ENCODE measurements at regions not wholly inside any gene's neighbourhood (a gene's known extent, or its start where the extent isn't known, plus 50 kb on each side); places are given as distances from the start of the nearest gene placed in this dataset.

- H3K79me2 ChIP-seq = no peaks in the 10 kb centered on the region
- no peak overlapping the region for H3K9ac ChIP-seq
- H3K4me3 ChIP-seq (ENCODE audit: low read depth, low read length) = no peak overlapping the region
- TF ChIP-seq CTCF (IDR thresholded peaks at IDR 0.05) = no peak
- H2AFZ ChIP-seq = no peak overlapping the region
- H3K9me3 ChIP-seq (ENCODE audit: control insufficient read depth, low read length) = no peaks in the 10 kb centered on the region
- H3K27me3 ChIP-seq (ENCODE audit: control insufficient read depth, insufficient read depth, low read length) = no peaks in the 10 kb centered on the region
- H3K27ac ChIP-seq = no peak overlapping the region
- H3K4me2 ChIP-seq (ENCODE audit: low read length) = no peak overlapping the region
- H3K4me1 ChIP-seq = no peaks in the 10 kb centered on the region
- H3K36me3 ChIP-seq (ENCODE audit: control insufficient read depth, insufficient read depth, low read length) = no peaks in the 10 kb centered on the region
Observed at GRCh38 chr5:74493411-74493810, 147.1 kb downstream of the ENC1 start.

- no peaks in the 10 kb centered on the region for H3K27me3 ChIP-seq (ENCODE audit: control insufficient read depth, insufficient read depth, low read length)
- H2AFZ ChIP-seq = no peak overlapping the region
- H3K79me2 ChIP-seq = no peaks in the 10 kb centered on the region
- no peak overlapping the region for H3K27ac ChIP-seq
- no peak overlapping the region for H3K9ac ChIP-seq
- H3K4me1 ChIP-seq = no peaks in the 10 kb centered on the region
- H3K4me3 ChIP-seq (ENCODE audit: low read depth, low read length) = no peak overlapping the region
- no peaks in the 10 kb centered on the region for H3K9me3 ChIP-seq (ENCODE audit: control insufficient read depth, low read length)
- no peaks in the 10 kb centered on the region for H3K36me3 ChIP-seq (ENCODE audit: control insufficient read depth, insufficient read depth, low read length)
- no peak overlapping the region for H3K4me2 ChIP-seq (ENCODE audit: low read length)
- TF ChIP-seq CTCF (IDR thresholded peaks at IDR 0.05) = no peak
Observed at GRCh38 chr5:74492230-74492629, 148.3 kb downstream of the ENC1 start.

GRCh38 chr5:74491586-74491985 is 148.9 kb downstream of the ENC1 start:
- Histone ChIP-seq H3K4me1 (no peaks in the 10 kb centered on the region), H3K36me3 (ENCODE audit: control insufficient read depth, insufficient read depth, low read length) (no peaks in the 10 kb centered on the region), H2AFZ (no peak overlapping the region), H3K4me3 (ENCODE audit: low read depth, low read length) (no peak overlapping the region), H3K27ac (no peak overlapping the region), H3K27me3 (ENCODE audit: control insufficient read depth, insufficient read depth, low read length) (no peaks in the 10 kb centered on the region), H3K9me3 (ENCODE audit: control insufficient read depth, low read length) (no peaks in the 10 kb centered on the region), H3K4me2 (ENCODE audit: low read length) (no peak overlapping the region), H3K9ac (no peak overlapping the region), H3K79me2 (no peaks in the 10 kb centered on the region)
- no peak for TF ChIP-seq CTCF (IDR thresholded peaks at IDR 0.05)

- no peak overlapping the region for H3K4me2 ChIP-seq (ENCODE audit: low read length)
- H3K4me1 ChIP-seq = no peaks in the 10 kb centered on the region
- H3K36me3 ChIP-seq (ENCODE audit: control insufficient read depth, insufficient read depth, low read length) = no peaks in the 10 kb centered on the region
- H3K9ac ChIP-seq = no peak overlapping the region
- no peak for TF ChIP-seq CTCF (IDR thresholded peaks at IDR 0.05)
- no peaks in the 10 kb centered on the region for H3K9me3 ChIP-seq (ENCODE audit: control insufficient read depth, low read length)
- no peaks in the 10 kb centered on the region for H3K27me3 ChIP-seq (ENCODE audit: control insufficient read depth, insufficient read depth, low read length)
- H3K27ac ChIP-seq = no peak overlapping the region
- no peak overlapping the region for H3K4me3 ChIP-seq (ENCODE audit: low read depth, low read length)
- no peaks in the 10 kb centered on the region for H3K79me2 ChIP-seq
- H2AFZ ChIP-seq = no peak overlapping the region
Observed at GRCh38 chr5:74490814-74491213, 149.7 kb downstream of the ENC1 start.

- Histone ChIP-seq H3K4me1 (peaks cover 5% of the 10 kb centered on the region), H3K4me2 (ENCODE audit: low read length) (no peak overlapping the region), H3K9ac (no peak overlapping the region), H3K4me3 (ENCODE audit: low read depth, low read length) (no peak overlapping the region), H3K36me3 (ENCODE audit: control insufficient read depth, insufficient read depth, low read length) (no peaks in the 10 kb centered on the region), H3K9me3 (ENCODE audit: control insufficient read depth, low read length) (no peaks in the 10 kb centered on the region), H3K27ac (peak overlapping the region; percentile 3), H2AFZ (peak overlapping the region; percentile 71), H3K79me2 (no peaks in the 10 kb centered on the region), H3K27me3 (ENCODE audit: control insufficient read depth, insufficient read depth, low read length) (no peaks in the 10 kb centered on the region)
- TF ChIP-seq CTCF (IDR thresholded peaks at IDR 0.05) = no peak
Observed at GRCh38 chr5:74482990-74483389, 157.5 kb downstream of the ENC1 start.

Measured in parathyroid adenoma (tissue), 2 donors.